NT2/D1 (cell line): ENCODE measurements at regions not wholly inside any gene's neighbourhood (a gene's known extent, or its start where the extent isn't known, plus 50 kb on each side); places are given as distances from the start of the nearest gene placed in this dataset.

Source experiments
- SUZ12 ChIP-seq: IDR thresholded peaks from 2 replicates; pipeline ENCODE4 v1.6.1; 2011; ENCODE audit not compliant: insufficient read length, insufficient read depth; ENCODE audit errors: extremely low read depth
- YY1 ChIP-seq: IDR thresholded peaks from 2 replicates; pipeline ENCODE4 v1.6.1; 2011; ENCODE audit not compliant: insufficient read length, insufficient read depth
- ZNF274 ChIP-seq: IDR thresholded peaks from 2 replicates; pipeline ENCODE4 v1.6.1; 2011; ENCODE audit warnings: mild to moderate bottlenecking, low read depth, low read length

DNA sequence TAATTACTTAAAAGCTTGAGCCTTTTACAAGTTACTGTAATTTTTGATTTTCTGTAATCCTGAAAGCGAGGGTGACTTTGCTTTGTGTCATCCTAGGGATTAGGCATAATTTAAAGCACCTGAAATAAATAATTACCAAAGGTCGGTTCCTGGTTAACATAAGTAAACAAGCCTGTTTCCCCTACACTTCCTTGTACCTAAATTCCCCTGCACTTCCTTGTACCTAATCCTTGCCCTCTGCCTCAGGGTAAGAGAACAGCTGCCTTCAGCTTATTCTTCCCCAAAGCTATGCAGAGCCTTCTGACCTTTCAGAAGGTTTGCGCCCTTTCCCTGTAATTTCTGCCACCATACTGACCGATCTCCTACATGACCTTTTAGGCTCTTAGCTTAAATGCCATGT lies 166.1 kb upstream of the PDE5A start:
- TF ChIP-seq YY1: no peak
- TF ChIP-seq SUZ12: no peak
- TF ChIP-seq ZNF274: no peak
